DOHH2 (cell line): ENCODE measurements at regions not wholly inside any gene's neighbourhood (a gene's known extent, or its start where the extent isn't known, plus 50 kb on each side); places are given as distances from the start of the nearest gene placed in this dataset.

ENCODE experiments used
- H3F3A ChIP-seq: fragments of 200-600 bp; sonication (generic), shearing (Covaris generic); 2 replicates; pipeline ENCODE4 v1.6.0; 2016; ENCODE audit warnings: antibody characterized with exemption, mild to moderate bottlenecking; ENCODE audit not compliant: control insufficient read depth, insufficient read depth
- H3K27ac ChIP-seq: fragments of 200-600 bp; sonication (generic); 2 replicates; pipeline ENCODE4 v1.5.1; 2014; ENCODE audit warnings: low read depth, mild to moderate bottlenecking, low read length, moderate library complexity
- H3K27me3 ChIP-seq: fragments of 200-600 bp; sonication (generic); 2 replicates; pipeline ENCODE4 v1.6.1; 2014; ENCODE audit warnings: mild to moderate bottlenecking, low read length, mixed read lengths; ENCODE audit not compliant: control insufficient read depth
- H3K36me3 ChIP-seq: fragments of 200-600 bp; sonication (generic); 2 replicates; pipeline ENCODE4 v1.6.1; 2014; ENCODE audit warnings: mild to moderate bottlenecking, low read length, moderate library complexity, mixed read lengths; ENCODE audit not compliant: control insufficient read depth
- H3K4me1 ChIP-seq: fragments of 200-600 bp; sonication (generic); 2 replicates; pipeline ENCODE4 v1.6.1; 2014; ENCODE audit warnings: mild to moderate bottlenecking, low read length, mixed read lengths; ENCODE audit not compliant: control insufficient read depth
- H3K4me2 ChIP-seq: fragments of 200-600 bp; sonication (generic); 2 replicates; pipeline ENCODE4 v1.6.0; 2014; ENCODE audit warnings: mild to moderate bottlenecking, low read length, moderate library complexity
- H3K4me3 ChIP-seq: fragments of 200-600 bp; sonication (generic); 2 replicates; pipeline ENCODE4 v1.5.1; 2014; ENCODE audit warnings: mild to moderate bottlenecking, low read length, mixed read lengths
- H3K79me2 ChIP-seq: fragments of 200-600 bp; sonication (generic); 2 replicates; pipeline ENCODE4 v1.6.1; 2014; ENCODE audit warnings: mild to moderate bottlenecking, low read length, mixed read lengths; ENCODE audit not compliant: control insufficient read depth
- H3K9me2 ChIP-seq: fragments of 200-600 bp; sonication (generic); replicated peaks from 2 replicates; pipeline ENCODE4 v1.6.1; 2014; ENCODE audit warnings: mild to moderate bottlenecking, low read length, mixed read lengths; ENCODE audit not compliant: control insufficient read depth
- H3K9me3 ChIP-seq: fragments of 200-600 bp; sonication (generic); 2 replicates; pipeline ENCODE4 v1.6.1; 2014; ENCODE audit warnings: antibody characterized with exemption, low read length, mixed read lengths; ENCODE audit not compliant: control insufficient read depth, insufficient read depth
- H4K20me1 ChIP-seq: fragments of 200-600 bp; sonication (generic); 2 replicates; pipeline ENCODE4 v1.6.0; 2014; ENCODE audit warnings: low read depth, mild to moderate bottlenecking, antibody characterized with exemption, low read length, moderate library complexity; ENCODE audit not compliant: control insufficient read depth, insufficient read depth
- CTCF ChIP-seq: fragments of 200-600 bp; sonication (generic); IDR thresholded peaks from one replicate; pipeline ENCODE4 v1.5.1; 2014; ENCODE audit warnings: antibody characterized with exemption, mild to moderate bottlenecking, low read depth, low read length; ENCODE audit not compliant: poor library complexity, severe bottlenecking
- EZH2phosphoT487 ChIP-seq: fragments of 200-600 bp; sonication (generic); IDR thresholded peaks from 2 replicates; pipeline ENCODE4 v1.6.1; 2017; ENCODE audit warnings: borderline replicate concordance, mild to moderate bottlenecking, antibody characterized with exemption, low read length, moderate library complexity, mixed read lengths

- H3K79me2 ChIP-seq, result no peaks in the 10 kb centered on the region
- H3K27ac ChIP-seq, result no peak overlapping the region
- no peaks in the 10 kb centered on the region for H3K9me3 ChIP-seq
- no peak overlapping the region for H3K4me2 ChIP-seq
- H3K36me3 ChIP-seq, result no peaks in the 10 kb centered on the region
- H3F3A ChIP-seq, result no peaks in the 10 kb centered on the region
- no peak overlapping the region for H3K4me3 ChIP-seq
- no peaks in the 10 kb centered on the region for H4K20me1 ChIP-seq
- H3K4me1 ChIP-seq, result no peaks in the 10 kb centered on the region
- no peaks in the 10 kb centered on the region for H3K9me2 ChIP-seq
- H3K27me3 ChIP-seq, result no peaks in the 10 kb centered on the region
- no peak for TF ChIP-seq CTCF
Measured at GRCh38 chr10:53469383-53469782, 696.8 kb upstream of the MBL2 start.

- no peaks in the 10 kb centered on the region for H3K79me2 ChIP-seq
- no peak overlapping the region for H3K27ac ChIP-seq
- no peaks in the 10 kb centered on the region for H3K27me3 ChIP-seq
- H4K20me1 ChIP-seq, result no peaks in the 10 kb centered on the region
- H3F3A ChIP-seq, result no peaks in the 10 kb centered on the region
- no peak overlapping the region for H3K4me2 ChIP-seq
- TF ChIP-seq CTCF, result no peak
- TF ChIP-seq EZH2phosphoT487, result no peak
- H3K4me1 ChIP-seq, result no peaks in the 10 kb centered on the region
- H3K36me3 ChIP-seq, result no peaks in the 10 kb centered on the region
- H3K9me2 ChIP-seq, result no peaks in the 10 kb centered on the region
- no peak overlapping the region for H3K4me3 ChIP-seq
- no peaks in the 10 kb centered on the region for H3K9me3 ChIP-seq
Measured at GRCh38 chr10:53463539-53463938, 691.0 kb upstream of the MBL2 start.

- no peaks in the 10 kb centered on the region for H3K4me1 ChIP-seq
- no peaks in the 10 kb centered on the region for H4K20me1 ChIP-seq
Measured at GRCh38 chr10:53458007-53458406, 685.4 kb upstream of the MBL2 start.

More at GRCh38 chr10:53458007-53458406, 685.4 kb upstream of the MBL2 start:
- Histone ChIP-seq H3K27me3 (no peaks in the 10 kb centered on the region), H3K4me3 (no peak overlapping the region), H3K79me2 (no peaks in the 10 kb centered on the region), H3K9me2 (no peaks in the 10 kb centered on the region), H3K4me2 (no peak overlapping the region), H3K36me3 (no peaks in the 10 kb centered on the region), H3K27ac (no peak overlapping the region), H3K9me3 (no peaks in the 10 kb centered on the region), H3F3A (no peaks in the 10 kb centered on the region)
- TF ChIP-seq EZH2phosphoT487 (no peak), CTCF (no peak)
